SH-SY5Y (cell line): ENCODE measurements at regions not wholly inside any gene's neighbourhood (a gene's known extent, or its start where the extent isn't known, plus 50 kb on each side); places are given as distances from the start of the nearest gene placed in this dataset.

Source experiments
- GATA2 ChIP-seq: IDR thresholded peaks from 2 replicates; pipeline ENCODE4 v1.6.1; 2011; ENCODE audit warnings: mild to moderate bottlenecking, low read depth, low read length
- GATA3 ChIP-seq: IDR thresholded peaks from 2 replicates; pipeline ENCODE4 v1.6.1; 2011; ENCODE audit warnings: low read depth, mild to moderate bottlenecking, low read length, moderate library complexity

- TF ChIP-seq GATA3 = no peak
- TF ChIP-seq GATA2 = no peak
Observed at GRCh38 chr1:208684192-208684591, 440.0 kb upstream of the PLXNA2 start.
